ENCODE measurements at regions not wholly inside any gene's neighbourhood (a gene's known extent, or its start where the extent isn't known, plus 50 kb on each side); places are given as distances from the start of the nearest gene placed in this dataset.

DNA sequence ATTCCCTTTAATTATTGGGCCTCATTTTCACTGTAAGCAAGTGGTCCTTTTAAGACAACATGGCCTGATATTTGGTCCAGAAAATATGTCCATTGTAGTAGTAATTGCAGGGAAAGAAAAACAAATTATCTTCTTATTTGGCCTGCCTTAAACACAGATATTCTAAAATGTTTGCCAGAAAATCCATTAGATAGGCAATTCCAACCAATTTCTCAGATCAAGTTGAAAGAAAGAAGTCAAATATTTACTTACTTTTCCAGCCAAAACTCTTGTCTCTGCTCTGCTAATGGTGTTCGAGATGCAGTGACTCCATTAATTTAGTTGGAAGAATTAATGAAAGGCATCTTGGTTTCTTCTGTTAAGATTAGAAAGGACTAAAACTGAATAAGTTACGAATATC, 757.3 kb upstream of the IGFBP3 start:
- no peaks in the 10 kb centered on the region for H3K4me1 Mint-ChIP-seq
- no peak for ATAC-seq

More for the DNA sequence above, 757.3 kb upstream of the IGFBP3 start:
- no peak overlapping the region for H3K27ac ChIP-seq (ENCODE audit: low read depth)
- H3F3A ChIP-seq (replicated peaks; ENCODE audit: low read depth), result no peaks in the 10 kb centered on the region
- H4K20me1 ChIP-seq (replicated peaks; ENCODE audit: insufficient read depth), result no peaks in the 10 kb centered on the region
- Mint-ChIP-seq H3K9me3 (peaks cover 7% of the 10 kb centered on the region; the same call in 2 of the 3 replicates), H3K27ac (no peak overlapping the region), H3K27me3 (ENCODE audit: insufficient read depth, low read depth, poor library complexity) (peaks cover 4% of the 10 kb centered on the region), H3K36me3 (ENCODE audit: low read depth) (peaks cover 6% of the 10 kb centered on the region; the same call in 1 of the 3 replicates), H3K4me3 (no peak overlapping the region)
- no peak overlapping the region for H2AFZ ChIP-seq
- no peak overlapping the region for H3K4me2 ChIP-seq
- H3K27me3 ChIP-seq (ENCODE audit: insufficient read depth), result no peaks in the 10 kb centered on the region
- H3K9me2 ChIP-seq (ENCODE audit: insufficient read depth), result peaks cover 8% of the 10 kb centered on the region
- no peak overlapping the region for H3K4me3 ChIP-seq
- H3K36me3 ChIP-seq (ENCODE audit: insufficient read depth), result no peaks in the 10 kb centered on the region
- TF ChIP-seq EZH2 (IDR thresholded peaks at IDR 0.05; ENCODE audit: low read depth, unreplicated experiment) (no peak), REST (IDR thresholded peaks at IDR 0.05; ENCODE audit: unreplicated experiment) (no peak), ZNF331 (CRISPR knock-in tag; IDR thresholded peaks at IDR 0.05; ENCODE audit: low read depth) (no peak), ZNF462 (CRISPR knock-in tag; IDR thresholded peaks at IDR 0.05) (no peak), ZNF114 (CRISPR knock-in tag; IDR thresholded peaks at IDR 0.05) (no peak), POLR2AphosphoS5 (IDR thresholded peaks at IDR 0.05; ENCODE audit: low read depth) (no peak), CREB1 (CRISPR knock-in tag; IDR thresholded peaks at IDR 0.05; ENCODE audit: low read depth) (no peak), JUNB (IDR thresholded peaks at IDR 0.05; ENCODE audit: unreplicated experiment) (no peak), STAT1 (IDR thresholded peaks at IDR 0.05; ENCODE audit: unreplicated experiment) (no peak), CTCF (conservative IDR thresholded peaks at IDR 0.05; ENCODE audit: low read depth in 2 of 2) (no peak), EZH2phosphoT487 (IDR thresholded peaks at IDR 0.05; ENCODE audit: unreplicated experiment) (no peak), NANOG (IDR thresholded peaks at IDR 0.05; ENCODE audit: borderline replicate concordance) (no peak)
- TF ChIP-seq, protein P1, sequence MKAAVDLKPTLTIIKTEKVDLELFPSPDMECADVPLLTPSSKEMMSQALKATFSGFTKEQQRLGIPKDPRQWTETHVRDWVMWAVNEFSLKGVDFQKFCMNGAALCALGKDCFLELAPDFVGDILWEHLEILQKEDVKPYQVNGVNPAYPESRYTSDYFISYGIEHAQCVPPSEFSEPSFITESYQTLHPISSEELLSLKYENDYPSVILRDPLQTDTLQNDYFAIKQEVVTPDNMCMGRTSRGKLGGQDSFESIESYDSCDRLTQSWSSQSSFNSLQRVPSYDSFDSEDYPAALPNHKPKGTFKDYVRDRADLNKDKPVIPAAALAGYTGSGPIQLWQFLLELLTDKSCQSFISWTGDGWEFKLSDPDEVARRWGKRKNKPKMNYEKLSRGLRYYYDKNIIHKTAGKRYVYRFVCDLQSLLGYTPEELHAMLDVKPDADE (IDR thresholded peaks at IDR 0.05), result no peak
- no peaks in the 10 kb centered on the region for H3K79me2 ChIP-seq (replicated peaks; ENCODE audit: insufficient read depth)
- no peaks in the 10 kb centered on the region for H3K4me1 ChIP-seq (ENCODE audit: insufficient read depth)
- no peak for DNase-seq (ENCODE audit: low spot score)
